HCT116 (cell line): ENCODE measurements at regions not wholly inside any gene's neighbourhood (a gene's known extent, or its start where the extent isn't known, plus 50 kb on each side); places are given as distances from the start of the nearest gene placed in this dataset.

Experiments
- ATAC-seq: fragments of 200-7000 bp; cut with Tn5 transposase; 2 replicates; pipeline ENCODE4 v1.9.1; 2020; ENCODE audit warnings: mild to moderate bottlenecking, moderate library complexity
- BruUV-seq: library from RNA; stranded (reverse); fragments of 400-500 nt; replicated peaks from 2 replicates; lab custom pipeline; 2021; lab: Mats Ljungman, UMichigan
- CTCF ChIA-PET: fragments of 300-600 bp; sonication (Branson Sonifier 250); formaldehyde crosslinking; loops from one replicate; lab custom pipeline; 2021; ENCODE audit warnings: antibody characterized with exemption; lab: Charles Lee
- POLR2A ChIA-PET: fragments of 300-600, 350-600 bp; sonication (Branson Sonifier 250); formaldehyde crosslinking; loops from one replicate; lab custom pipeline; 2021; ENCODE audit warnings: antibody characterized with exemption; lab: Charles Lee
- RAD21 ChIA-PET, 2 experiments: fragments of 300-600 bp; sonication (Branson Sonifier 250); formaldehyde crosslinking; loops; one replicate each; lab custom pipeline; 2023; ENCODE audit warnings: low total read pairs in 2 of 2; ENCODE audit not compliant: uncharacterized antibody in 2 of 2, unreplicated experiment in 2 of 2, low non-redundant PET in 1 of 2; lab: Charles Lee
- DNase-seq: peaks from one replicate; pipeline ENCODE4 v3.0.0-alpha.2; 2010; ENCODE audit warnings: low read depth, low spot score
- H2AFZ ChIP-seq: fragments of 200-600 bp; shearing (Covaris generic), sonication (generic); 2 replicates; pipeline ENCODE4 v1.6.1; 2017; ENCODE audit warnings: low read depth, mixed run types, mixed read lengths, antibody characterized with exemption, low read length; ENCODE audit not compliant: poor library complexity, severe bottlenecking
- H3K27ac ChIP-seq: 2 replicates; pipeline ENCODE4 v1.5.1; 2012; ENCODE audit warnings: low read depth, low read length
- H3K27me3 ChIP-seq: fragments of 200-600 bp; sonication (generic); 2 replicates; pipeline ENCODE4 v1.6.1; 2016; ENCODE audit warnings: mixed run types, low read length, mixed read lengths; ENCODE audit not compliant: insufficient read depth
- H3K36me3 ChIP-seq, 2 experiments: fragments of 200-500 bp in 1 of 2; fragments of 200-600 bp in 1 of 2; sonication (Bioruptor generic) in 1 of 2; sonication (generic) in 1 of 2; 2 replicates each; pipeline versions ENCODE4 v1.5.1 to v1.6.1; 2014 to 2016; ENCODE audit warnings: low read length in 2 of 2, inconsistent platforms in 1 of 2, mixed read lengths in 1 of 2, mixed run types in 1 of 2; ENCODE audit not compliant: insufficient read depth in 2 of 2, control insufficient read depth in 1 of 2
- H3K4me1 ChIP-seq, 2 experiments: fragments of 200-600 bp in 1 of 2; sonication (generic) in 1 of 2; 2 replicates each; pipeline versions ENCODE4 v1.5.1 to v1.6.1; 2012 to 2017; ENCODE audit warnings: low read length in 2 of 2, inconsistent platforms in 1 of 2, mild to moderate bottlenecking in 1 of 2, mixed read lengths in 1 of 2, mixed run types in 1 of 2, moderate library complexity in 1 of 2; ENCODE audit not compliant: insufficient read depth in 2 of 2, control insufficient read depth in 1 of 2
- H3K4me2 ChIP-seq: fragments of 200-600 bp; sonication (generic); 2 replicates; pipeline ENCODE4 v1.6.1; 2017; ENCODE audit warnings: mixed run types, low read length, mixed read lengths
- H3K4me3 ChIP-seq, 2 experiments: fragments of 200-600 bp in 1 of 2; sonication (generic) in 1 of 2; replicated peaks in 1 of 2; 2 replicates each; pipeline ENCODE4 v1.5.1; 2011 to 2016; ENCODE audit warnings: low read length in 2 of 2, control low read depth in 1 of 2, low read depth in 1 of 2, mild to moderate bottlenecking in 1 of 2, mixed read lengths in 1 of 2, mixed run types in 1 of 2
- H3K79me2 ChIP-seq: fragments of 200-600 bp; sonication (generic); 2 replicates; pipeline ENCODE4 v1.6.1; 2017; ENCODE audit warnings: mild to moderate bottlenecking, mixed run types, low read length, moderate library complexity, mixed read lengths; ENCODE audit not compliant: insufficient read depth
- H3K9ac ChIP-seq: fragments of 200-600 bp; sonication (generic); 2 replicates; pipeline ENCODE4 v1.6.1; 2016; ENCODE audit warnings: low read length, mixed read lengths
- H3K9me2 ChIP-seq: fragments of 200-600 bp; sonication (generic), shearing (Covaris generic); 2 replicates; pipeline ENCODE4 v1.6.1; 2017; ENCODE audit warnings: mixed run types, mild to moderate bottlenecking, moderate library complexity; ENCODE audit not compliant: insufficient read depth
- H3K9me3 ChIP-seq, 2 experiments: fragments of 200-500 bp in 1 of 2; fragments of 200-600 bp in 1 of 2; sonication (Bioruptor generic) in 1 of 2; sonication (generic) in 1 of 2; 2 replicates each; pipeline ENCODE4 v1.6.1; 2014 to 2017; ENCODE audit warnings: low read length in 2 of 2, mixed read lengths in 2 of 2, inconsistent platforms in 1 of 2, low read depth in 1 of 2, mild to moderate bottlenecking in 1 of 2, mixed run types in 1 of 2, moderate library complexity in 1 of 2; ENCODE audit not compliant: control insufficient read depth in 1 of 2, insufficient read depth in 1 of 2
- H4K20me1 ChIP-seq: fragments of 200-600 bp; sonication (generic), shearing (Covaris generic); 2 replicates; pipeline ENCODE4 v1.6.1; 2017; ENCODE audit warnings: mixed run types, mild to moderate bottlenecking, moderate library complexity; ENCODE audit not compliant: insufficient read depth
- CBX3 ChIP-seq: IDR thresholded peaks from 2 replicates; pipeline ENCODE4 v1.6.1; 2012; ENCODE audit warnings: low read depth
- CEBPB ChIP-seq: IDR thresholded peaks from 2 replicates; pipeline ENCODE4 v1.6.1; 2012; ENCODE audit warnings: low read depth
- EGR1 ChIP-seq: IDR thresholded peaks from 2 replicates; pipeline ENCODE4 v1.6.1; 2012; ENCODE audit warnings: low read depth
- ELF1 ChIP-seq: IDR thresholded peaks from 2 replicates; pipeline ENCODE4 v1.6.1; 2012; ENCODE audit warnings: low read depth, borderline replicate concordance
- EZH2 ChIP-seq: fragments of 200-600 bp; sonication (generic); IDR thresholded peaks from 2 replicates; pipeline ENCODE4 v1.6.1; 2017; ENCODE audit warnings: antibody characterized with exemption, mixed run types
- EZH2phosphoT487 ChIP-seq: fragments of 200-600 bp; IDR thresholded peaks from 2 replicates; pipeline ENCODE4 v1.6.1; 2018; ENCODE audit warnings: antibody characterized with exemption, borderline replicate concordance
- JUND ChIP-seq: IDR thresholded peaks from 2 replicates; pipeline ENCODE4 v1.6.1; 2012
- POLR2A ChIP-seq: IDR thresholded peaks from 2 replicates; pipeline ENCODE4 v1.7.0; 2011; ENCODE audit warnings: borderline replicate concordance; ENCODE audit not compliant: insufficient read depth, insufficient read length; ENCODE audit errors: extremely low read depth
- RAD21 ChIP-seq: IDR thresholded peaks from 2 replicates; pipeline ENCODE4 v1.6.1; 2012; ENCODE audit warnings: low read depth, mild to moderate bottlenecking
- SIN3A ChIP-seq: IDR thresholded peaks from 2 replicates; pipeline ENCODE4 v1.6.1; 2012; ENCODE audit warnings: low read depth
- SRF ChIP-seq: IDR thresholded peaks from 2 replicates; pipeline ENCODE4 v1.6.1; 2012; ENCODE audit warnings: low read depth
- YY1 ChIP-seq: IDR thresholded peaks from 2 replicates; pipeline ENCODE4 v1.6.1; 2011; ENCODE audit warnings: low read length, low read depth, moderate library complexity, mild to moderate bottlenecking; ENCODE audit not compliant: insufficient replicate concordance; ENCODE audit errors: extremely low read depth
- intact Hi-C: fragments of 100-400 bp; cut with micrococcal nuclease; formaldehyde crosslinking; loops from 2 replicates; pipeline ENCODE4 v1.10.0; 2022
- TF ChIP-seq, protein P1 (sequence below): IDR thresholded peaks from 2 replicates; pipeline ENCODE4 v1.6.1; 2012
- TF ChIP-seq, protein P2 (sequence below), 3 experiments: fragments of 200-600 bp in 1 of 3; sonication (generic) in 1 of 3; IDR thresholded peaks in 2 of 3; conservative IDR thresholded peaks in 1 of 3; 2 replicates each; pipeline ENCODE4 v1.5.1; 2012 to 2017; ENCODE audit warnings: low read depth in 2 of 3, low read length in 2 of 3, antibody characterized with exemption in 1 of 3, borderline replicate concordance in 1 of 3, control low read depth in 1 of 3, mild to moderate bottlenecking in 1 of 3, mixed read lengths in 1 of 3, mixed run types in 1 of 3, moderate library complexity in 1 of 3; ENCODE audit not compliant: insufficient read depth in 1 of 3
- TF ChIP-seq, protein P3 (sequence below): IDR thresholded peaks from 2 replicates; pipeline ENCODE4 v1.6.1; 2011; ENCODE audit warnings: mild to moderate bottlenecking, low read length, moderate library complexity; ENCODE audit not compliant: insufficient replicate concordance; ENCODE audit errors: extremely low read depth

DNA sequence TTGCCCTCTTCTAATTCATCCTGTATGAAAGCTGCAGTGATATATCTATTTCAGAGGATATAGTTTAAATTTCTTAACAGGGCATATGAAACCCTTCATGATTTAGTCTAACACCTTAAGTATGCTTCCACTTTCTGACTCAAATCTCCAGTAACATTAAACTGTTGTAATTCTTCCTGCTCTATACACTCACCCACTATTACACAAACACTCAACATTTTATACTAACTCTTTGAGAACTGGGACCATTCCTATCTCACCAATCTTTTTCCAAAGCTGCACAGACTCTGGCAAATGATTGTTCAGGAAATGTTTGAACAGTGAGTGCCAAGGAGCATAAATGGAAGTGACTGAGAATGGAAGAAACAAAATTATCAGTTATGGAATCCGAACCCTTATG is 560.4 kb upstream of the DPPA4 start:
- Histone ChIP-seq H3K4me1 (peaks cover 0 to 2% of the 10 kb centered on the region in 2 experiments; a peak in 1 of 4 replicates), H3K9me3 (no peaks in the 10 kb centered on the region; a peak in 1 of 4 replicates), H3K4me2 (no peak overlapping the region), H3K4me3 (no peak overlapping the region), H2AFZ (peak overlapping the region; percentile 2), H3K9ac (no peak overlapping the region), H3K9me2 (no peaks in the 10 kb centered on the region), H4K20me1 (no peaks in the 10 kb centered on the region), H3K79me2 (no peaks in the 10 kb centered on the region), H3K36me3 (no peaks in the 10 kb centered on the region), H3K27ac (no peak overlapping the region), H3K27me3 (no peaks in the 10 kb centered on the region)
- ATAC-seq, result no peak
- ChIA-PET POLR2A (no interaction called here), RAD21 (no interaction called here), CTCF (no interaction called here)
- no peak for DNase-seq
- no TSS peak for BruUV-seq
- TF ChIP-seq, protein P1, sequence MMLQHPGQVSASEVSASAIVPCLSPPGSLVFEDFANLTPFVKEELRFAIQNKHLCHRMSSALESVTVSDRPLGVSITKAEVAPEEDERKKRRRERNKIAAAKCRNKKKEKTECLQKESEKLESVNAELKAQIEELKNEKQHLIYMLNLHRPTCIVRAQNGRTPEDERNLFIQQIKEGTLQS, result no peak
- no peak for TF ChIP-seq SIN3A
- TF ChIP-seq ELF1, result no peak
- intact Hi-C loops, result no loop called here

DNA sequence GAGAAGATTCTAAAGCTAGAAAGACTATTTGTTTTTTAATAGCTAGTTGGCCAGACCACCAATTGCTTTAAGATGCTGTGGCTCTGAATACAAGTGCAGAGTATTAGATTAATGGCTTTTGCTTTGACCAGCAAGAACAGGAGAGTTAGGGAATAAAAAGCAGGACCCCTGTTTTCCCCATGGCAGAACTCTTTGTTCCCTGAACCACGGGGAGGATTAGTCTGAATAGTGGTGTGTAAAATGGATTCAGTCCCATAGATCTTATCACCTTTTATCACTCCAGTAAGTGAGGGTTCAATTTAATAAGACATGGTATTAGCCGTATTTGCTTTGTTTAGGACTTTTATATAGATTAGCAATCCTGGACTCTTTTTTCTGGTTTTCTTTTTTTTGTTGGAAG is 562.6 kb upstream of the DPPA4 start:
- Histone ChIP-seq H3K9ac (no peak overlapping the region), H4K20me1 (no peaks in the 10 kb centered on the region), H3K9me3 (no peaks in the 10 kb centered on the region; a peak in 2 of 4 replicates)
- ChIA-PET POLR2A (no interaction called here), RAD21 (no interaction called here)
- TF ChIP-seq EZH2 (no peak), CBX3 (no peak), POLR2A (no peak), SRF (no peak), EGR1 (no peak), CEBPB (no peak), RAD21 (no peak), JUND (no peak), YY1 (no peak), EZH2phosphoT487 (no peak)
- TF ChIP-seq, protein P2, sequence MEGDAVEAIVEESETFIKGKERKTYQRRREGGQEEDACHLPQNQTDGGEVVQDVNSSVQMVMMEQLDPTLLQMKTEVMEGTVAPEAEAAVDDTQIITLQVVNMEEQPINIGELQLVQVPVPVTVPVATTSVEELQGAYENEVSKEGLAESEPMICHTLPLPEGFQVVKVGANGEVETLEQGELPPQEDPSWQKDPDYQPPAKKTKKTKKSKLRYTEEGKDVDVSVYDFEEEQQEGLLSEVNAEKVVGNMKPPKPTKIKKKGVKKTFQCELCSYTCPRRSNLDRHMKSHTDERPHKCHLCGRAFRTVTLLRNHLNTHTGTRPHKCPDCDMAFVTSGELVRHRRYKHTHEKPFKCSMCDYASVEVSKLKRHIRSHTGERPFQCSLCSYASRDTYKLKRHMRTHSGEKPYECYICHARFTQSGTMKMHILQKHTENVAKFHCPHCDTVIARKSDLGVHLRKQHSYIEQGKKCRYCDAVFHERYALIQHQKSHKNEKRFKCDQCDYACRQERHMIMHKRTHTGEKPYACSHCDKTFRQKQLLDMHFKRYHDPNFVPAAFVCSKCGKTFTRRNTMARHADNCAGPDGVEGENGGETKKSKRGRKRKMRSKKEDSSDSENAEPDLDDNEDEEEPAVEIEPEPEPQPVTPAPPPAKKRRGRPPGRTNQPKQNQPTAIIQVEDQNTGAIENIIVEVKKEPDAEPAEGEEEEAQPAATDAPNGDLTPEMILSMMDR (IDR thresholded peaks at IDR 0.05 in 2 of 3, conservative IDR thresholded peaks at IDR 0.05 in 1 of 3; ENCODE audit: borderline replicate concordance in 1 of 3, insufficient read depth in 1 of 3, low read depth in 2 of 3, low read length in 2 of 3), result no peak
- TF ChIP-seq, protein P3, sequence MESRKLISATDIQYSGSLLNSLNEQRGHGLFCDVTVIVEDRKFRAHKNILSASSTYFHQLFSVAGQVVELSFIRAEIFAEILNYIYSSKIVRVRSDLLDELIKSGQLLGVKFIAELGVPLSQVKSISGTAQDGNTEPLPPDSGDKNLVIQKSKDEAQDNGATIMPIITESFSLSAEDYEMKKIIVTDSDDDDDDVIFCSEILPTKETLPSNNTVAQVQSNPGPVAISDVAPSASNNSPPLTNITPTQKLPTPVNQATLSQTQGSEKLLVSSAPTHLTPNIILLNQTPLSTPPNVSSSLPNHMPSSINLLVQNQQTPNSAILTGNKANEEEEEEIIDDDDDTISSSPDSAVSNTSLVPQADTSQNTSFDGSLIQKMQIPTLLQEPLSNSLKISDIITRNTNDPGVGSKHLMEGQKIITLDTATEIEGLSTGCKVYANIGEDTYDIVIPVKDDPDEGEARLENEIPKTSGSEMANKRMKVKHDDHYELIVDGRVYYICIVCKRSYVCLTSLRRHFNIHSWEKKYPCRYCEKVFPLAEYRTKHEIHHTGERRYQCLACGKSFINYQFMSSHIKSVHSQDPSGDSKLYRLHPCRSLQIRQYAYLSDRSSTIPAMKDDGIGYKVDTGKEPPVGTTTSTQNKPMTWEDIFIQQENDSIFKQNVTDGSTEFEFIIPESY, result no peak
- TF ChIP-seq, all 23 proteins: peak for 0
- no peaks in the 10 kb centered on the region for H3K27me3 ChIP-seq
- H3K4me3 ChIP-seq, result no peak overlapping the region
- no peaks in the 10 kb centered on the region for H3K79me2 ChIP-seq
- intact Hi-C loops, result no loop called here
- H3K9me2 ChIP-seq, result no peaks in the 10 kb centered on the region
- BruUV-seq, result no TSS peak
- no peak overlapping the region for H3K4me2 ChIP-seq
- DNase-seq, result no peak
- no peak overlapping the region for H3K27ac ChIP-seq
- CTCF ChIA-PET, result no interaction called here
- H2AFZ ChIP-seq, result peak overlapping the region; percentile 56
- peaks cover 0 to 2% of the 10 kb centered on the region in 2 experiments; a peak in 1 of 4 replicates for H3K4me1 ChIP-seq
- no peaks in the 10 kb centered on the region for H3K36me3 ChIP-seq
- no peak for ATAC-seq
